ENCODE measurements at regions not wholly inside any gene's neighbourhood (a gene's known extent, or its start where the extent isn't known, plus 50 kb on each side); places are given as distances from the start of the nearest gene placed in this dataset.

GRCh38 chr1:102262994-102263393 is 266.3 kb upstream of the OLFM3 start:
- DNase-seq: no peak
- no peaks in the 10 kb centered on the region for H3K9me3 ChIP-seq
- no peaks in the 10 kb centered on the region for H3K4me1 ChIP-seq
- H3K4me3 ChIP-seq (ENCODE audit: low read depth, low read length): no peak overlapping the region
- no peak for TF ChIP-seq CTCF (IDR thresholded peaks at IDR 0.05; ENCODE audit: low read depth, low read length)
- no peaks in the 10 kb centered on the region for H3K27me3 ChIP-seq
- no peaks in the 10 kb centered on the region for H3K36me3 ChIP-seq

- DNase-seq: no peak
- H3K4me1 ChIP-seq: peaks cover 10% of the 10 kb centered on the region; the same call in 1 of the 2 replicates
- TF ChIP-seq CTCF (IDR thresholded peaks at IDR 0.05; ENCODE audit: low read depth, low read length): no peak
- no peaks in the 10 kb centered on the region for H3K27me3 ChIP-seq
- no peaks in the 10 kb centered on the region for H3K36me3 ChIP-seq
- H3K4me3 ChIP-seq (ENCODE audit: low read depth, low read length): no peak overlapping the region
- no peaks in the 10 kb centered on the region for H3K9me3 ChIP-seq
These were observed 256.2 kb upstream of the OLFM3 start for GRCh38 chr1:102252731-102253505.

- no peak for DNase-seq
- no peak for TF ChIP-seq CTCF (IDR thresholded peaks at IDR 0.05; ENCODE audit: low read depth, low read length)
- H3K9me3 ChIP-seq: no peaks in the 10 kb centered on the region
- H3K4me1 ChIP-seq: peaks cover 10% of the 10 kb centered on the region
- no peak overlapping the region for H3K4me3 ChIP-seq (ENCODE audit: low read depth, low read length)
- no peaks in the 10 kb centered on the region for H3K27me3 ChIP-seq
- H3K36me3 ChIP-seq: no peaks in the 10 kb centered on the region
These were observed 245.0 kb upstream of the OLFM3 start for GRCh38 chr1:102241431-102242338.

- H3K27me3 ChIP-seq: no peaks in the 10 kb centered on the region
- no peak for TF ChIP-seq CTCF (IDR thresholded peaks at IDR 0.05; ENCODE audit: low read depth, low read length)
- H3K9me3 ChIP-seq: no peaks in the 10 kb centered on the region
- H3K36me3 ChIP-seq: no peaks in the 10 kb centered on the region
- H3K4me3 ChIP-seq (ENCODE audit: low read depth, low read length): no peak overlapping the region
- H3K4me1 ChIP-seq: peaks cover 10% of the 10 kb centered on the region
- DNase-seq: no peak
These were observed 242.5 kb upstream of the OLFM3 start for GRCh38 chr1:102239247-102239646.

- H3K9me3 ChIP-seq: no peaks in the 10 kb centered on the region
- H3K27me3 ChIP-seq: no peaks in the 10 kb centered on the region
- no peak for TF ChIP-seq CTCF (IDR thresholded peaks at IDR 0.05; ENCODE audit: low read depth, low read length)
- no peak for DNase-seq
- H3K36me3 ChIP-seq: no peaks in the 10 kb centered on the region
- peaks cover 7% of the 10 kb centered on the region for H3K4me1 ChIP-seq
- no peak overlapping the region for H3K4me3 ChIP-seq (ENCODE audit: low read depth, low read length)
These were observed 238.1 kb upstream of the OLFM3 start for GRCh38 chr1:102234753-102235359.
